Right lobe of liver (tissue), 6 donors: ENCODE measurements at regions not wholly inside any gene's neighbourhood (a gene's known extent, or its start where the extent isn't known, plus 50 kb on each side); places are given as distances from the start of the nearest gene placed in this dataset.

ENCODE experiments used
- ATAC-seq, 4 donors: fragments of 200-7000 bp; cut with Tn5 transposase; one replicate each; pipeline ENCODE4 v1.9.1; 2020; ENCODE audit warnings: mild to moderate bottlenecking in 4 of 4, moderate library complexity in 4 of 4
- DNase-seq, 3 donors: peaks; one replicate each; pipeline ENCODE4 v3.0.0-alpha.2; 2020
- H3K27ac ChIP-seq, 3 donors: fragments of 200-600 bp; one replicate each; pipeline ENCODE4 v1.8.0; 2022
- H3K27me3 ChIP-seq, 2 donors: fragments of 200-600 bp; one replicate each; pipeline ENCODE4 v1.8.0; 2022
- H3K36me3 ChIP-seq, 4 donors: fragments of 200-600 bp; sonication (generic) in 1 of 4; one replicate each; pipeline versions ENCODE4 v1.5.1 to v1.8.0; 2017 to 2022; ENCODE audit warnings: control low read depth in 1 of 4
- H3K4me1 ChIP-seq, 4 donors: fragments of 200-600 bp; sonication (generic) in 1 of 4; one replicate each; pipeline versions ENCODE4 v1.5.1 to v1.8.0; 2017 to 2022; ENCODE audit warnings: control low read depth in 1 of 4
- H3K4me3 ChIP-seq, 3 donors: fragments of 200-600 bp; one replicate each; pipeline ENCODE4 v1.8.0; 2022
- H3K9me3 ChIP-seq, 4 donors: fragments of 200-600 bp; sonication (generic) in 1 of 4; one replicate each; pipeline versions ENCODE4 v1.5.1 to v1.8.0; 2017 to 2022; ENCODE audit warnings: control low read depth in 1 of 4
- POLR2A ChIP-seq: fragments of 450-650 bp; IDR thresholded peaks from one replicate; pipeline ENCODE4 v1.6.1; 2017; ENCODE audit warnings: antibody characterized with exemption, mild to moderate bottlenecking
- WGBS: methylation state at CpG from one replicate; pipeline ENCODE4 v1.1.6; 2018; ENCODE audit warnings: low coverage, low lambda C conversion rate; ENCODE audit not compliant: insufficient coverage; ENCODE audit errors: missing lambda C conversion rate; 5-methylcytosine and 5-hydroxymethylcytosine counted together
- intact Hi-C, 2 donors: fragments of 100-400 bp; cut with DNase I; formaldehyde crosslinking; loops; one replicate each; pipeline versions ENCODE4 v1.11.2 to v1.14.1; 2022
- TF ChIP-seq, protein P1 (sequence below), 4 donors: fragments of 200-600 bp in 3 of 4; fragments of 450-650 bp in 1 of 4; IDR thresholded peaks; one replicate each; pipeline versions ENCODE4 v1.5.1 to v1.8.0; 2016 to 2022; ENCODE audit warnings: antibody characterized with exemption in 4 of 4, mild to moderate bottlenecking in 2 of 4
- donor health status: DM: no; HTN: yes; CAD: no.
- donor health status: DM: no; HTN: no; CAD: no.
- donor health status: DM: no; HTN: no; CAD: no.
- donor health status: DM: no; HTN: yes; CAD: no.
- donor health status: DM: no; HTN: yes; CAD: no.

- Histone ChIP-seq H3K4me1 (no peaks in the 10 kb centered on the region), H3K27ac (no peak overlapping the region), H3K4me3 (no peak overlapping the region), H3K9me3 (no peaks in the 10 kb centered on the region), H3K36me3 (no peaks in the 10 kb centered on the region), H3K27me3 (no peaks in the 10 kb centered on the region)
- intact Hi-C loops, result no loop called here
- no peak for DNase-seq
- TF ChIP-seq POLR2A, result no peak
- TF ChIP-seq, protein P1, sequence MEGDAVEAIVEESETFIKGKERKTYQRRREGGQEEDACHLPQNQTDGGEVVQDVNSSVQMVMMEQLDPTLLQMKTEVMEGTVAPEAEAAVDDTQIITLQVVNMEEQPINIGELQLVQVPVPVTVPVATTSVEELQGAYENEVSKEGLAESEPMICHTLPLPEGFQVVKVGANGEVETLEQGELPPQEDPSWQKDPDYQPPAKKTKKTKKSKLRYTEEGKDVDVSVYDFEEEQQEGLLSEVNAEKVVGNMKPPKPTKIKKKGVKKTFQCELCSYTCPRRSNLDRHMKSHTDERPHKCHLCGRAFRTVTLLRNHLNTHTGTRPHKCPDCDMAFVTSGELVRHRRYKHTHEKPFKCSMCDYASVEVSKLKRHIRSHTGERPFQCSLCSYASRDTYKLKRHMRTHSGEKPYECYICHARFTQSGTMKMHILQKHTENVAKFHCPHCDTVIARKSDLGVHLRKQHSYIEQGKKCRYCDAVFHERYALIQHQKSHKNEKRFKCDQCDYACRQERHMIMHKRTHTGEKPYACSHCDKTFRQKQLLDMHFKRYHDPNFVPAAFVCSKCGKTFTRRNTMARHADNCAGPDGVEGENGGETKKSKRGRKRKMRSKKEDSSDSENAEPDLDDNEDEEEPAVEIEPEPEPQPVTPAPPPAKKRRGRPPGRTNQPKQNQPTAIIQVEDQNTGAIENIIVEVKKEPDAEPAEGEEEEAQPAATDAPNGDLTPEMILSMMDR (IDR thresholded peaks at IDR 0.05), result no peak
- 40% methylated on average over 3 of the region's 3 CpGs for WGBS
- ATAC-seq, result no peak
Measured at GRCh38 chr4:146041139-146042004, 102.7 kb upstream of the ZNF827 start.

DNA sequence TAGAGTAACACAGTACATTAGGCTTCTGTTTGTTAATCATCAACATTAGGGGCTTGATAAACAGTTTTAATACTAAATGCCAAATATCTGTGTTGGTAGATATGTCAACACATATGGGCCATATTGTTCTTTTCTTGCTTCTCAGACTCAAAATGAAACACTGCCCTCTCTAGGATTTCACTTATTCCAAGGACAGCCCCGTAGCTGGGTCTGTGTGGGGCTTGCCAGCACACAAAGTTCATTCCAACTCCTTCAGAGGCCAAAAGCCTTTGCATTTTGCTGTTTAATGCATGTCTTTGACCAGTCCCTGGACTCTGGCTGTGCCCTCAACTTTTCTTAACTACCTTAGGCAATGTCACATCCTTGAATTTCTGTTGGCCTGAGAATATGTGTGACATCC, 102.0 kb upstream of the ZNF827 start:
- Histone ChIP-seq H3K27me3 (no peaks in the 10 kb centered on the region), H3K36me3 (no peaks in the 10 kb centered on the region), H3K4me3 (no peak overlapping the region), H3K4me1 (no peaks in the 10 kb centered on the region), H3K9me3 (no peaks in the 10 kb centered on the region), H3K27ac (no peak overlapping the region)
- DNase-seq (no peak), ATAC-seq (no peak)
- TF ChIP-seq, protein P1 (IDR thresholded peaks at IDR 0.05), result no peak
- no peak for TF ChIP-seq POLR2A
- WGBS, result 22% methylated on average over 1 of the region's 1 CpG
- intact Hi-C loops, result no loop called here

DNA sequence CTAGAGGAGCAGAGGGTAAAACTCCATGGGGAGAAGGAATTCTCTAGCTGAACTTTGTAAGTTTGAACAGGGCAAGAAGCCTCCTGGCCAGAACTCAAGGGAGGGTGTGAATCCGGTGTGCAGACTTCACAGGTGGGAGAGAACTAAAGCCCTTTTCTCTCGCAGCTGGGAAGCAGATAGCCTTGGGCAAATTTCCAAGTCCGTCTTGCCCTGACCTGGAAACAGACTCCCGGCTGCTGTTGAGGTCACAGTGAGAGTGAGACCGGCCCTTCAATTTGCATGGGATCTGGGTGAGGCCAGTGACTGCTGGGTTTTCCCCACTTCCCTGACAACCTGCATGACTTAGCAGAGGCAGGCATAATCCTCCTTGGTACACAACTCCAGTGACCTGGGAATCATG, 94.5 kb upstream of the ZNF827 start:
- Histone ChIP-seq H3K36me3 (no peaks in the 10 kb centered on the region), H3K9me3 (no peaks in the 10 kb centered on the region), H3K27me3 (no peaks in the 10 kb centered on the region), H3K27ac (no peak overlapping the region), H3K4me1 (no peaks in the 10 kb centered on the region), H3K4me3 (no peak overlapping the region)
- WGBS, result 20% methylated on average over 1 of the region's 5 CpGs
- no peak for DNase-seq
- ATAC-seq, result no peak
- intact Hi-C loops, result no loop called here
- TF ChIP-seq, protein P1 (IDR thresholded peaks at IDR 0.05), result no peak
- no peak for TF ChIP-seq POLR2A

- ATAC-seq (no peak), DNase-seq (no peak)
- no peaks in the 10 kb centered on the region for H3K4me1 ChIP-seq
- 51% methylated on average over 6 of the region's 7 CpGs for WGBS
- no peaks in the 10 kb centered on the region for H3K36me3 ChIP-seq
- TF ChIP-seq, protein P1 (IDR thresholded peaks at IDR 0.05), result no peak
- no peak for TF ChIP-seq POLR2A
- no peaks in the 10 kb centered on the region for H3K27me3 ChIP-seq
- no peaks in the 10 kb centered on the region for H3K9me3 ChIP-seq
- no peak overlapping the region for H3K4me3 ChIP-seq
- no peak overlapping the region for H3K27ac ChIP-seq
- intact Hi-C loops, result no loop called here
Measured at GRCh38 chr4:146032234-146032860, 93.7 kb upstream of the ZNF827 start.
